IMR-90 (cell line): ENCODE measurements at regions not wholly inside any gene's neighbourhood (a gene's known extent, or its start where the extent isn't known, plus 50 kb on each side); places are given as distances from the start of the nearest gene placed in this dataset.

ENCODE experiments used
- ATAC-seq: fragments of 200-7000 bp; cut with Tn5 transposase; 2 replicates; pipeline ENCODE4 v1.9.1; 2020; ENCODE audit warnings: low read depth, mild to moderate bottlenecking, moderate library complexity
- BruUV-seq: library from RNA; stranded (reverse); fragments of 400-500 nt; replicated peaks from 2 replicates; lab custom pipeline; 2021; lab: Mats Ljungman, UMichigan
- CTCF ChIA-PET: fragments of 300-600 bp; formaldehyde crosslinking; extraction: SDS; loops from one replicate; lab custom pipeline; 2021; ENCODE audit warnings: antibody characterized with exemption; lab: Yijun Ruan, JAX
- POLR2A ChIA-PET: fragments of 300-600 bp; sonication (Branson Sonifier 250); formaldehyde crosslinking; loops from one replicate; lab custom pipeline; 2022; ENCODE audit warnings: antibody characterized with exemption; ENCODE audit not compliant: unreplicated experiment; lab: Charles Lee
- DNase-seq: peaks from one replicate; pipeline ENCODE4 v3.0.0; 2013
- H2AFZ ChIP-seq: replicated peaks from 2 replicates; pipeline ENCODE3; 2013; ENCODE audit warnings: low read length, mild to moderate bottlenecking; ENCODE audit not compliant: poor library complexity
- H2AK5ac ChIP-seq: 2 replicates; pipeline ENCODE4 v1.6.1; 2013; ENCODE audit warnings: low read depth, low read length, inconsistent platforms
- H2AK9ac ChIP-seq: replicated peaks from 2 replicates; pipeline ENCODE3; 2013; ENCODE audit warnings: mild to moderate bottlenecking, low read depth, low read length, moderate library complexity; ENCODE audit not compliant: poor library complexity
- H2BK120ac ChIP-seq: 2 replicates; pipeline ENCODE4 v1.6.1; 2013; ENCODE audit warnings: low read depth, low read length, inconsistent platforms
- H2BK15ac ChIP-seq: 3 replicates; pipeline ENCODE4 v1.6.1; 2013; ENCODE audit warnings: low read depth, low read length, inconsistent platforms
- H2BK20ac ChIP-seq: 2 replicates; pipeline ENCODE4 v1.6.1; 2013; ENCODE audit warnings: low read depth, mild to moderate bottlenecking, inconsistent platforms, low read length, moderate library complexity
- H2BK5ac ChIP-seq: 2 replicates; pipeline ENCODE4 v1.6.1; 2013; ENCODE audit warnings: mild to moderate bottlenecking, low read depth, low read length, inconsistent platforms; ENCODE audit not compliant: poor library complexity, severe bottlenecking
- H3K14ac ChIP-seq: replicated peaks from 2 replicates; pipeline ENCODE4 v1.6.1; 2013; ENCODE audit warnings: low read depth, low read length, inconsistent platforms
- H3K18ac ChIP-seq: 2 replicates; pipeline ENCODE4 v1.6.1; 2013; ENCODE audit warnings: low read depth, low read length, control low read depth
- H3K23ac ChIP-seq: 2 replicates; pipeline ENCODE4 v1.6.1; 2013; ENCODE audit warnings: low read depth, low read length, inconsistent platforms
- H3K27ac ChIP-seq: 2 replicates; pipeline ENCODE4 v1.5.1; 2013; ENCODE audit warnings: mild to moderate bottlenecking, control low read depth, low read length; ENCODE audit not compliant: insufficient read depth
- H3K27me3 ChIP-seq: 2 replicates; pipeline ENCODE4 v1.6.1; 2013; ENCODE audit warnings: low read length; ENCODE audit not compliant: control insufficient read depth, insufficient read depth
- H3K36me3 ChIP-seq: 2 replicates; pipeline ENCODE4 v1.6.1; 2013; ENCODE audit warnings: low read length, mixed read lengths; ENCODE audit not compliant: control insufficient read depth, insufficient read depth
- H3K4ac ChIP-seq: 2 replicates; pipeline ENCODE4 v1.6.1; 2013; ENCODE audit warnings: low read depth, low read length, inconsistent platforms
- H3K4me1 ChIP-seq: 2 replicates; pipeline ENCODE4 v1.6.1; 2013; ENCODE audit warnings: low read length, mixed read lengths; ENCODE audit not compliant: control insufficient read depth, insufficient read depth
- H3K4me2 ChIP-seq: 2 replicates; pipeline ENCODE4 v1.6.1; 2013; ENCODE audit warnings: low read depth, mild to moderate bottlenecking, control low read depth, low read length, moderate library complexity
- H3K4me3 ChIP-seq: 2 replicates; pipeline ENCODE4 v1.5.1; 2013; ENCODE audit warnings: low read depth, mild to moderate bottlenecking, control low read depth, low read length, moderate library complexity; ENCODE audit not compliant: insufficient read depth
- H3K56ac ChIP-seq: 2 replicates; pipeline ENCODE4 v1.6.1; 2013; ENCODE audit warnings: low read length, inconsistent platforms; ENCODE audit not compliant: insufficient read depth; ENCODE audit errors: extremely low read depth
- H3K79me1 ChIP-seq, 2 experiments: 2 replicates each; pipeline ENCODE4 v1.6.1; 2013; ENCODE audit warnings: low read length in 2 of 2, inconsistent platforms in 1 of 2, low read depth in 1 of 2
- H3K9ac ChIP-seq: 2 replicates; pipeline ENCODE4 v1.6.1; 2013; ENCODE audit warnings: low read depth, low read length, control low read depth
- H3K9me1 ChIP-seq: 2 replicates; pipeline ENCODE4 v1.6.1; 2013; ENCODE audit warnings: low read length, inconsistent platforms; ENCODE audit not compliant: insufficient read depth
- H3K9me3 ChIP-seq: 2 replicates; pipeline ENCODE4 v1.6.1; 2013; ENCODE audit warnings: low read length; ENCODE audit not compliant: control insufficient read depth, insufficient read depth
- H4K20me1 ChIP-seq: 2 replicates; pipeline ENCODE4 v1.6.1; 2013; ENCODE audit warnings: low read length, inconsistent platforms; ENCODE audit not compliant: insufficient read depth
- H4K5ac ChIP-seq: 2 replicates; pipeline ENCODE4 v1.6.1; 2013; ENCODE audit warnings: mild to moderate bottlenecking, low read depth, low read length, control low read depth
- H4K8ac ChIP-seq, 2 experiments: 2 replicates each; pipeline ENCODE4 v1.6.1; 2013; ENCODE audit warnings: low read depth in 2 of 2, low read length in 2 of 2, control low read depth in 1 of 2, inconsistent platforms in 1 of 2
- H4K91ac ChIP-seq: 2 replicates; pipeline ENCODE4 v1.6.1; 2013; ENCODE audit warnings: low read depth, low read length, inconsistent platforms; ENCODE audit not compliant: insufficient read depth
- CEBPB ChIP-seq: IDR thresholded peaks from 2 replicates; pipeline ENCODE4 v1.6.1; 2012; ENCODE audit warnings: low read depth, low read length, improper control_type of control experiment
- USF2 ChIP-seq: fragments of 150-350 bp; IDR thresholded peaks from 2 replicates; pipeline ENCODE4 v1.6.1; 2017; ENCODE audit warnings: mild to moderate bottlenecking, antibody characterized with exemption, low read length, low read depth
- WGBS, 2 experiments: methylation state at CpG; one replicate each; pipeline versions ENCODE4 v1.1.5 to v1.1.7; 2013; ENCODE audit warnings: missing lambda C conversion rate in 2 of 2; ENCODE audit not compliant: insufficient read length in 1 of 2; ENCODE audit errors: extremely low coverage in 2 of 2; 5-methylcytosine and 5-hydroxymethylcytosine counted together
- dilution Hi-C: fragments of 300-500 bp; cut with HindIII; formaldehyde crosslinking; loops from one replicate; pipeline ENCODE4 v1.14.3; 2018; ENCODE audit warnings: low sequenced_read_pairs; ENCODE audit not compliant: unreplicated experiment
- in situ Hi-C: fragments of 300-500 bp; cut with MboI; formaldehyde crosslinking; loops from 3 replicates; pipeline ENCODE4 v1.14.3; 2019; ENCODE audit warnings: low sequenced_read_pairs, inconsistent platforms, mixed read lengths
- intact Hi-C: fragments of 100-400 bp; cut with micrococcal nuclease; formaldehyde crosslinking; loops from 2 replicates; pipeline ENCODE4 v1.10.0; 2022

- Histone ChIP-seq H3K4ac (no peak overlapping the region), H3K36me3 (no peaks in the 10 kb centered on the region), H3K14ac (no peak overlapping the region), H3K56ac (no peak overlapping the region), H3K4me1 (no peaks in the 10 kb centered on the region), H3K9ac (no peak overlapping the region), H2BK5ac (no peak overlapping the region), H3K4me3 (no peak overlapping the region), H2AK5ac (no peak overlapping the region), H3K9me1 (no peaks in the 10 kb centered on the region), H3K9me3 (no peaks in the 10 kb centered on the region), H2AK9ac (no peak overlapping the region), H2BK20ac (no peak overlapping the region), H3K27me3 (no peaks in the 10 kb centered on the region), H3K23ac (no peak overlapping the region), H2AFZ (no peak overlapping the region), H4K5ac (no peak overlapping the region), H3K18ac (no peak overlapping the region), H2BK15ac (no peak overlapping the region), H3K79me1 (no peaks in the 10 kb centered on the region), H2BK120ac (no peak overlapping the region), H3K27ac (no peak overlapping the region), H4K8ac (no peak overlapping the region), H3K4me2 (no peak overlapping the region), H4K20me1 (no peaks in the 10 kb centered on the region), H4K91ac (no peak overlapping the region)
- no CpG with 5 or more reads among the region's 2 CpGs for WGBS, 2 experiments
- BruUV-seq, result no TSS peak
- ChIA-PET CTCF (interaction anchor here (0.5 kb wide), 1 partner anchor 58 kb away, joined by 4 read pairs; no protein-coding TSS in a partner anchor), POLR2A (no interaction called here)
- dilution Hi-C loops (no loop called here), in situ Hi-C loops (no loop called here), intact Hi-C loops (no loop called here)
- no peak for TF ChIP-seq CEBPB
- no peak for TF ChIP-seq USF2
- DNase-seq, result no peak
- no peak for ATAC-seq
Measured at GRCh38 chr4:31023109-31023508, 302.9 kb downstream of the PCDH7 start.
